Activated CD8-positive, alpha-beta memory T cell treated with anti-CD3 and anti-CD28 coated beads for 36 hours (primary cell): ENCODE measurements at regions not wholly inside any gene's neighbourhood (a gene's known extent, or its start where the extent isn't known, plus 50 kb on each side); places are given as distances from the start of the nearest gene placed in this dataset.

ENCODE experiments used
- CTCF ChIA-PET: fragments of 350-600 bp; sonication (Branson Sonifier 250); formaldehyde crosslinking; loops from one replicate; lab custom pipeline; 2021; ENCODE audit warnings: antibody characterized with exemption; lab: Charles Lee
- POLR2A ChIA-PET: fragments of 350-600 bp; sonication (Branson Sonifier 250); formaldehyde crosslinking; loops from one replicate; lab custom pipeline; 2021; ENCODE audit warnings: antibody characterized with exemption; lab: Charles Lee

DNA sequence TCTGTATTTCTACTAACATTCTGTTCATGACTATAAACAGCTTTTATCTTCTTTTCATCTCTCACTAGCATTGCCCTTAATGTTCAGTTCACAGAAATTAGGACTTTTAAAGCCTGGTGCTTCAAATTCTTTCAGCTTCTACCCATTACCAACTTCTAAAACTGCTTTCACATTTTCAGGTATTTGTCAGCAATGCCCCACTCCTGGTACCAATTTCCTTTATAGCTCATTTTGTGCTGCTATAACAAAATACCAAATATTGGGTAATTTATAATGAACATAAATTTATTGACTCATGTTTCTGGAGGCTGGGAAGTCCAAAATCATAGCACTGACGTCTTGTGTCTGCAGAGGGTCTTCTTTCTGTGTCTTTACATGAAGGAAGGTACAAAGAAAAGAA lies 753.1 kb upstream of the CCDC54 start:
- ChIA-PET CTCF (no interaction called here), POLR2A (no interaction called here)

- ChIA-PET CTCF (no interaction called here), POLR2A (no interaction called here)
These were observed 748.8 kb upstream of the CCDC54 start for GRCh38 chr3:106628407-106628806.

DNA sequence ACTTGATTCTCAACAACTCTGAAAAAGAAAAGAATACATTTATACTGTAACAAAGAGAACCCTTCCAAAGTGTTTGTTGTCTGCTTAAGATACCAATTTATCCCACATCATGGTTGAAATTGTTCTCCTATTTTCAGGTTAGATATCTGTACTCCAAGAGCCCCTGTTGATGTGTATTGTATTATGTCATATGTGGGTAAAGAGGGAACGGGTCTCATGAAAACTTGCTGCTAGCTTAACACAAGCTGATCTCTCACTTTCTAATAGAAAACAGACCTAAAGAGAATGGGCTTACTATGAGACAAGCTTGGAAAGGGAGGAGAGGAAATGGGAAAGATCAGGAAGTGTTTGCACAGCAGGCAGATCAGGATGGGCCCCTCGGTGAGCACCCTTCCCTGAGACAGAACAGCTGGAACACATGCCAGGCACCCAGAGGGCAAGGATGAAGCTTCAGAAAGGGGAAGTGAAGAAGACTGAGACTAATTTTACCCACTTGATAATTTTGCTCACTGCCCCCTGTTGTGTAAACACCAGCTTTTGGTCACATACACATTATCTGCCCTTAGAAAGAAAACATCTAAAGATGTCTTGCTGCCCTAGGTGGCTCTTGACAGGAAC lies 747.9 kb upstream of the CCDC54 start:
- ChIA-PET CTCF (no interaction called here), POLR2A (no interaction called here)

- CTCF ChIA-PET = no interaction called here
- POLR2A ChIA-PET = no interaction called here
These were observed 745.7 kb upstream of the CCDC54 start for GRCh38 chr3:106631373-106632108.

DNA sequence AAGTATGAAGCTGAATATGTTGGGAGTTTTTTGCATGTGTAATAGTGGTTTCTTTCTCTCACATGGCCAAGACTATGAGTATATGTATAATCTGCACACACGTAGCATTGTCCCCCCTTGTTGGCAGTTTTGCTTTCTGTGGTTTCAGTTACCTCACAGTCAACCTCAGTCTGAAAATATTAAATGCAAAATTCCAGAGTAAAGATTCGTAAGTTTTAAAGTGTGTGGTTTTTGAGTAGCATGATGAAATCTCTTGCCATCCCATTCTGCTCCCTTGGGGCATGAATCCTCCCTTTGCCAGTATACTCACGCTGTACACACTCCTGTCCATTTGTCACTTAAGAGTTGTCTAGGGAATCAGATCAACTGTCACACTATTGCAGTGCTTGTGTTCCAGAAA lies 742.0 kb upstream of the CCDC54 start:
- POLR2A ChIA-PET = no interaction called here
- CTCF ChIA-PET = no interaction called here

GRCh38 chr3:106635826-106636225 lies 741.4 kb upstream of the CCDC54 start:
- CTCF ChIA-PET = no interaction called here
- POLR2A ChIA-PET = no interaction called here

- POLR2A ChIA-PET = no interaction called here
- CTCF ChIA-PET = no interaction called here
These were observed 736.9 kb upstream of the CCDC54 start for GRCh38 chr3:106640353-106640752.

- ChIA-PET POLR2A (no interaction called here), CTCF (no interaction called here)
These were observed 735.1 kb upstream of the CCDC54 start for GRCh38 chr3:106642161-106642560.

- ChIA-PET CTCF (no interaction called here), POLR2A (no interaction called here)
These were observed 733.5 kb upstream of the CCDC54 start for GRCh38 chr3:106643684-106644161.

DNA sequence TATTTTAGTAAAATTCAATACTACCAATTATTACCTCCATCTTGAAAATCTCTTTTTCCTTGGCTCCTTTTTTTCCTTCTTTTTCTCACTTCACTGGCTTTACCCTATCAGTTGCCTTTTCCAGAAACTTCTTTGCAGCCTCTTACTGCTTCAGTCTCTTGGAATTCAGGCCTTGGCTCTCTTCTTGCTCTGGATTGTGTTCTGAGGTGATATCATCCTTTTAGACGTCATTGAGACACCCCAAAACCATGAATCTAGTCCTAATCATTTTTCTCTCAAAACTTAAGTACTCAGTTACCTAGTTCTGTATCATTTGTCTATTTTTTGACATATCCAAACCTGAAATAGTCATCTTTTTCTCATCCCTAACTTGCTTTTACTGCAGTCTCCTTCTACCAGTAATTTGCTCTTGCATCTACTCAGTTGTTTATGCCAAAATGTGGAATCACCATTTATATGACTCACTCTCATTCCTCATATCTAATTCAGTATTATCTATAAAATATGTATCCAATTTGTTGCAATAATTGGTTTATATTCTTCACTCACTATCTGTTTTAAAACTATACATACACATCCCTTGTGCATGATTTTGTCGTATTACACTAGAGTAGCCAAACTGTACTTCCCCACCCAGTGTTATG lies 703.2 kb upstream of the CCDC54 start:
- ChIA-PET CTCF (no interaction called here), POLR2A (no interaction called here)

- ChIA-PET POLR2A (no interaction called here), CTCF (no interaction called here)
These were observed 701.8 kb upstream of the CCDC54 start for GRCh38 chr3:106675451-106675850.

DNA sequence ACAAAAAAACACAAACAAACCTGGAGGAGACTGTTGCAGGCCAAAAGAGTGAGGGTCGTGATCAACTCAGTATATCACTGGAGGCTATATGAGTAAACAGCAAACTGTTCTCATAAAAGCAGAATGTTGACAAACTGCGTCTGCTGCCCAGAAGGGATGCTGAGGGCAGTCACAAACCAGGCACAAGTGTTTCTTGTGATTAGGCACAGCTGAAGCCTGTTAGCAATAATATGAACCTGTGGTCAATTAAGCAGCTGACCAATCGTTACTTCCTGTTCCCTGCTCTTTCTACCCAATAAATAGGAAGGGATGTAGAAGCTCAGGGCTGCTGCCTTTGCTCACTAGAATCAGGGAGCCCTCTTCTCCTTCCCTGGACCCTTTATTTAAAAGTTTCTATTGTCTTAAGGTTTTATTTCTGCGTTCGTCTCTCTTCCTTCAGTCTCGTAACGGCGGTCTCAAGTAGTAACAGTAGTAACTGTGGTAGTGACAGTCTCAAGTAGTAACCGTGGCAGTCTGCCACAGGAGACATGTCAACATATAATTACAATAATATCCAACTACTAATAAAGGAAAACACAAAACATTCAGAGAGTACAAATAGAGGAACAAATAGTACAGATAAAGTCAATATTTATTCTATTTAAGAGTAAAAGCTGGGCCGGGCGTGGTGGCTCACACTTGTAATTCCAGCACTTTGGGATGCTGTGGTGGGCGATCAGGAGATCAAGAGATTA lies 698.4 kb upstream of the CCDC54 start:
- CTCF ChIA-PET = no interaction called here
- POLR2A ChIA-PET = no interaction called here

DNA sequence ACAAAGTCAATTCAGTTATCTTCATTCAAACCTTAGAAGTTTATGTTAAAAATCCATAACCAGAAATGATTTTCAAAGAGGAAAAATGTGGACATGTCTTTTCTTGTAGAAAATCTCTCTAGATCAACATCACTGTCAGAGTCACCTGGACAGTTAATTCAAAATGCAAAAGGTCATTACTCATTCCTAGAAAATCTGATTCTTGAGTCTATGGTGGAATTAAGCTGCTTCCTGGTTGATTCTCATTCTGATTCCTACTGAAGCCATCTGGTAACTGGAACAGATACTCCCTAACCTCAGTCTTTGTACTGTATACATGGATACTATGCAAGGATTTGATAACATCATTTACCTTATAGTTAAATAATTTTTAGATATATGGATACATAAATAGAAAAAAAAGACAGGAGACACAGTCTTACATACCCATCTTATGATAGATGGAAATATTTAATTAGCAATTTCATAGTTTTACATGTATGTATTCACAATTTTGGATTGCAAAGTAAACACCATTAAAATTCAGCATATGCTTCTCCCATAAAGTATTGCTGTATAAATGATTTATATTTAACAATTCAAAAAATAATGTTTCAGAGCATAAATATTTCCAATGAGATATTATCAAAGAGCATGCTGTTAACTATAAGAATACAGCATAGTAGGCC lies 693.2 kb upstream of the CCDC54 start:
- ChIA-PET POLR2A (no interaction called here), CTCF (no interaction called here)

DNA sequence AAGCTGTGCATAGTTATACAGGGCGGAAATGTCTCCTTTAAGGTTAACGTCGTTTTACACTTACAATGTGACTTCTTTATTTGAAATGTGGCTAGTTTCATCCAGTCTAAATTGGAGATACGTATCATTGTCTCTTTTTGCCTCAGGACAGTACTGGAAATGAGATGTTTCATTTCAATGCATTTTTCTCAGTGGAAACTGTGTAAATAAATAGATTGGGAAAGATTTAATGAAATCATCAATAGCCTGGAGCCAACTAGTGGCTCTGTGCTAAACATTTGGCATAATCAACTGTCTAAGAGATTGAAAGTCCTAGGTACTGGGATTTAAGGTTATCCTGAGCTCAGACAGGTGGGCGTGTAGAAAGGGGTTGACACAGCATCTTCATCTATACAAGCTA lies 691.5 kb upstream of the CCDC54 start:
- CTCF ChIA-PET = no interaction called here
- POLR2A ChIA-PET = no interaction called here

DNA sequence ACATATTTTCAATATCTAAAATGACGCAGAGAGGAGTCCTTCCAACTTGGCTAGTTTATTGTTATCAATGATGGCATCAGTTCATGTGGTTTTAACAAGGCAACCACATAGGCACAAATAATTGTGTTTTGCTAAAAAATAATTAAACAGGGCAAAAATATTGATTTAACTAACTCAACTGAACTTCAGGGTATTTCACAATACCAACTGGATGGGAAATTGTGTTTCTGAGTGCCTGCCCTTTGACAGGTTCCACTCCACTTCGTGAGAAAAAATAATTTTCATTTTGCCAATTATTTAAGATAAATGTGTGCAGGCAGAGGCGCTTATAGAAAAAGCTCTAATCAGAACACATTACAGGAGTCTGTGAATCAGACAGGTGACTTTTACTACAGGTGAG lies 689.3 kb upstream of the CCDC54 start:
- ChIA-PET POLR2A (no interaction called here), CTCF (interaction anchor here (0.6 to 0.7 kb wide), 2 partner anchors 340 to 438 kb away, joined by 3 read pairs; no protein-coding TSS in a partner anchor)

- POLR2A ChIA-PET = no interaction called here
- CTCF ChIA-PET = interaction anchor here (0.7 kb wide), 1 partner anchor 1027 kb away, joined by 3 read pairs; no protein-coding TSS in a partner anchor
These were observed 688.8 kb upstream of the CCDC54 start for GRCh38 chr3:106688464-106688863.

DNA sequence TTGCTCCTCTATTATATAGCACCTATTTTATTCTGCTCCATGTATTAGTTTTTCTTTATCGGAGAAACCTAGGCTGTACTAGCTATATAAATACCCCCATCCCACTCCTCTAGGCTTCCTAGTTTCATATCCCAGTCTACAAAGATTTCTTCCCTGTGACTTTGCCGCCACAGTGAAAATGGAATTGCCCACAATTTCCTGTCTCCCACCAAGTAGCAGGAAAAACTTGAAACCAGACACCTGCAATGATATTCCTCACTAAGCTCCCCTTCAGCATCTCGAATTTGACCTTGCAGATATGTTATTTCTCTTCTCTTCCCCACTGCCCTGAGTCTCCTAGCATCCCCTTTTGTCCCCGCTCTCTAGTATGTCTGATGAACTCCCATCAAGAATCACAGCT lies 685.8 kb upstream of the CCDC54 start:
- POLR2A ChIA-PET = no interaction called here
- CTCF ChIA-PET = no interaction called here

DNA sequence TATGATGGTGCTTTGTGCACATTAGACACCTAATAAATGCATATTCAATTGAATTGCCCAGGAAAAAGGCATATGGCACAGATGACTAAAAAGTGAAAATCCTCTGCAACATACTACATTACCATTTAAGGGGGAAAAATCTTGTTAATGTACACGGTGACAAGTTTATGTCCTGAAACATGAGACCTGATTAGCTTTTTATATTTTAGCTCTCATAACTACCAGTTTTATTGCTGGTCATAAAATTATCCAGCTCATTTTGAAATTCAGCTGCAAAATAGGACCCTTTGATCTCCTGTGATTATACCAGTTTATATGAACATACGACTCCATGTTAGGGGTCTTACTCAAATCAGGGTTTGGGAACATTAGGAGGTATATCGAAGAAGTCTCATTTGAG lies 684.6 kb upstream of the CCDC54 start:
- CTCF ChIA-PET = no interaction called here
- POLR2A ChIA-PET = no interaction called here

- ChIA-PET CTCF (no interaction called here), POLR2A (no interaction called here)
These were observed 678.1 kb upstream of the CCDC54 start for GRCh38 chr3:106699122-106699521.

- CTCF ChIA-PET = no interaction called here
- POLR2A ChIA-PET = interaction anchor here (0.7 kb wide), 1 partner anchor 399 kb away, joined by 7 read pairs; no protein-coding TSS in a partner anchor
These were observed 676.3 kb upstream of the CCDC54 start for GRCh38 chr3:106700981-106701380.
